HG03558 (cell line): ENCODE measurements at regions not wholly inside any gene's neighbourhood (a gene's known extent, or its start where the extent isn't known, plus 50 kb on each side); places are given as distances from the start of the nearest gene placed in this dataset.

ENCODE experiments used
- ATAC-seq: cut with Tn5 transposase; IDR thresholded peaks from one replicate; pipeline ENCODE4 v1.9.1; 2021; ENCODE audit warnings: moderate number of reproducible peaks; ENCODE audit not compliant: unreplicated experiment; ENCODE audit errors: extremely low read depth

- ATAC-seq = no peak
Observed at GRCh38 chr21:38948377-38949069, 142.8 kb downstream of the ETS2 start.

DNA sequence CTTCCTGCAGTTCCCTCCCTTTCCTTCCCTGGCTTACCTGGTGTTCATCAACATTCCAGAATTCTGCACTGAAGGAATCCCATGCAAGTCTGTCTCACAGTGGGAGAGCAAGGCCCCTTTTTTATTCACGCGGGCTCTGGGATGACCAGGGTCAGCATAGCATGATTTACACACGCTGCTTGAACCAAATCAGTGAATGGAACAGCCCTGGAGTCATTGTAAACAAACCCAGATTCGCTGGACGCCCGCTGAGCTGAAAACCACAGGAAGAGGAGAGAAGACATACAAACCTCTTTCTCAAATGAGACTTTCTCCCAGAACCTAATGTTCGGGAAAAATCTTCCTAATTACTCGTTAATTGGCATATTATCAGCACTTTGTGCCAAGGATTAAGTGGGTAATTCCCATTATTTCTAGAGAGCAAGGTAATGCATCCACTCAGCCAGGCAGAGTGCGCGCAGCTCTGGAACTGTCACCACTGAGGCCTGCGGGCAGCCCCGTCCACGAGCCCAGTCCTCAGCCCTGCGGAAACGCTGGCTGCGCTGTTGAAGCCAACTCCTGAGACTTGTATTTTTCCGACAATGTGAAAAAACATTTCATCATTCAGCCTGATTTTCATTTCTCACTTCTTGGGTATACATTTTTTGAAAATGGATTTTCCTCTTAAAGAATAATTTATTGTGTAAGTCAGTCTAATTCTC lies 140.0 kb downstream of the ETS2 start:
- no peak for ATAC-seq

DNA sequence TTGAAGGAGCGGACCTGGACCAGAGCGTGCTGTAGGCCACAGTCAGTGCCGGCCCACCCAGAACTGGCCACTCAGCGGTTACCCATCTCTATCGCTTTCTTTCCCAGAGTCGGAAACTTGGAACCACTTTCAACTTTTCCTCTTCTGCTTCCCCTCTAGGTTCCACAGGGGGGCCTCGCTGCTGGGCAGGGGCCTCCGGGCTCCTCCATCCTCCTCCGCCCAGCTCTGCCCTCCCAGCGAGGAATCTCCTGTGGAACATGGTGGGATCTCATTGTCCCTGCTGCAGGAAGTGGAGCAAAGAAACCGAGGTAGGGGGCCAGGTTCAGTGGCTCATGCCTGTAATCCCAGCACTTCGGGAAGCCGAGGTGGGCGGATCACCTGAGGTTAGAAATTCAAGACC lies 139.2 kb downstream of the ETS2 start:
- ATAC-seq = no peak

GRCh38 chr21:38944402-38944801 lies 138.7 kb downstream of the ETS2 start:
- no peak for ATAC-seq

GRCh38 chr21:38942748-38943211 lies 137.1 kb downstream of the ETS2 start:
- no peak for ATAC-seq

- no peak for ATAC-seq
Observed at GRCh38 chr21:38938769-38939168, 133.0 kb downstream of the ETS2 start.

GRCh38 chr21:38938343-38938742 lies 132.6 kb downstream of the ETS2 start:
- no peak for ATAC-seq

- ATAC-seq = no peak
Observed at GRCh38 chr21:38937844-38938243, 132.1 kb downstream of the ETS2 start.

DNA sequence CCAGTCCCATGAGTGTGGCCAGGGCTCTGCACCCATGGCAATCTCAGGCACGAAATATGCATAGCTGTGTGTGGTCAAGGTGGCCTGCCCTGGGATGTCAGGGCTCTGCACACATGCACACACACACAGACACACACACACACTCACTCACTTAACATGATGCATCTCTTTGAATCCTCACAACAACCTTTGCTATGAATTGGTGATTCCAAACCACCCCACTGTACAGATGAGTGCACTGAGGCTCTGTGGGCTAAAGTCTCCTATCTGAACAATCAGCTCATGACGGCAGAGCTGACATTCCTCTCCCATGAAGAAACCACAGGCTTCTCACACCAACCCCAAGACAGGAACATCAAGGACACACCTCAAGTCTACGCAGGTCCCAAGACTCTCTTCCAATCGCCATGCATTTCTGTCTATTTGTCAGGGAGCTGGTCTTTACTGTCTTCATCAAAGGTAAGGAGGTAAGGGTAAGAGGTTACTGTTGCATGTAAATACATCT lies 131.6 kb downstream of the ETS2 start:
- ATAC-seq = no peak

DNA sequence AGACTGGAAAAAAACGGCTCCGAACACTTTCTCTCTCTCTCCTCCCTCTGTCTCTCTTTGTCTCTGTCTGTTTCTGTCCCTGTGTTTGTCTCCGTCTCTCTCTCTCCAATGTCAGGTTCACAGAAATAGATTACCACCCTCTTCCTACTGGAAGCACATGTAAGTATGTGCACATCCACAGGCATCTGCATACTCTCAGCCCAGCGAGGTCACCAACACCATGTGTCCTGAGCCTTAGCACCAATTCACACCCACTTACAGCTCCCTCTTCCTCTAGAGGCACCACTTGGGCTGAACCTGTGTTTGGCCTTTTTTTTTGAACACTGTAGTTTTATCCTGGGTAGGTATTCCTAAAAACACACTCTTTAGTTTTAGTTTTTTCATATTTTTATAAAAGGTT lies 130.5 kb downstream of the ETS2 start:
- ATAC-seq = no peak

DNA sequence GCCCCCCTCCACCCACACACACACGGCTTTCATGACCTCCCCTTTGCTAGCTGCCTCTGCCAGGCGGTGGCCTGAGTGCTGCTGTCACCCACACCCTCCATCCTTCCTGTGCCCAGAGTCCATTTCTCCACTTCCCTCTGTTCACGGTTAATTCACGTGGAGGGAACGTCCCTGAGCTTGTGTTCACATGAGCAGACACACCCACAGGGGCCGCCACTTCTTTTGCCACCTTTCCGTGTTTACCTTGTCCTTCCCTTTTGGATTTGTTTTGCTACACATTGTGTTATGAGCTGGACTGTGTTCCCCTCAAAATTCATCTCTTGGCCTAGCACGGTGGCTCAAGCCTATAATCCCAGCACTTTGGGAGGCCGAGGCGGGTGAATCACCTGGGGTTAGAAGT lies 128.0 kb downstream of the ETS2 start:
- ATAC-seq = no peak

- ATAC-seq = no peak
Observed at GRCh38 chr21:38931291-38931690, 125.6 kb downstream of the ETS2 start.

GRCh38 chr21:38930853-38931252 lies 125.1 kb downstream of the ETS2 start:
- ATAC-seq = no peak

DNA sequence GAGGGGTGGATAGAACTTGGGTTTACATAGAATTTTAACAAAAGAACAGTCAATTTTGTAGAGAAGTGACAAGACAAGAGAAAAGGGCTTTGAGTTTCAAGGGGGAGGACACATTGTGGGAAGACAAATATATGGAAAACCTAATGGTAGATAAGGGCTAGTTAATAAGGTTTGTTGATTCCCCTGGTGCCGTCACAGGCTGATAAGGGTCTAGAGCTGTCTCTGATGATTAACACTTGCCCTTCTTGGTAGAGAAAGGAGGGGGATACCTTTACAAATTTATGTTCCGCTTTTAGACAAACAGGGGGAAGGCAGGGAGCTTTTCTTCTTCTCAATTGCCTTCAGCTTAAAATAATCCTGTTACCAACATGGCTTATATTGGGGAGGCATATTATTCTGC lies 124.3 kb downstream of the ETS2 start:
- no peak for ATAC-seq

GRCh38 chr21:38929652-38930051 lies 123.9 kb downstream of the ETS2 start:
- no peak for ATAC-seq

- ATAC-seq = no peak
Observed at GRCh38 chr21:38929142-38929541, 123.4 kb downstream of the ETS2 start.

- no peak for ATAC-seq
Observed at GRCh38 chr21:38927776-38928175, 122.0 kb downstream of the ETS2 start.

DNA sequence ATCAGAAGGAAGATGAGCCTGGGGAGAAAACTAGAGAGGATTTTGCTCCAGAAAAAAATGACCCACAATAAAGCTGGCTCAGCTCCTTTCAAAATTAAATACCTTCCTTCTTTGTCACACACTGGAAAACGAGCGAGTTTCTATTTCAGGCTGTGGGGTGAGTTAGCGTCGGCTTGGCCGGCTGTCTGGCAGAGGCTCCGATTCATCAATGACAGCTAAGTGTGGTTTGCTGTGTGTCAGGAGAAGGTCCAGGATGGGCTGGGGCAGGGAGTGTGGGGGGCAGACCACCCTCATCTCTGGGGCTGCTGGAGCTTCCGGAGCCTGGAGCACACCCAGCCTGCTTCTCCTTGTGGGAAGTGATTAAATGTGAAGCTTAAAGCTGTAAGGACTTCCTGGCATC lies 120.2 kb downstream of the ETS2 start:
- ATAC-seq = no peak

GRCh38 chr21:38925478-38925877 lies 119.7 kb downstream of the ETS2 start:
- ATAC-seq = no peak

- no peak for ATAC-seq
Observed at GRCh38 chr21:38924954-38925353, 119.2 kb downstream of the ETS2 start.

DNA sequence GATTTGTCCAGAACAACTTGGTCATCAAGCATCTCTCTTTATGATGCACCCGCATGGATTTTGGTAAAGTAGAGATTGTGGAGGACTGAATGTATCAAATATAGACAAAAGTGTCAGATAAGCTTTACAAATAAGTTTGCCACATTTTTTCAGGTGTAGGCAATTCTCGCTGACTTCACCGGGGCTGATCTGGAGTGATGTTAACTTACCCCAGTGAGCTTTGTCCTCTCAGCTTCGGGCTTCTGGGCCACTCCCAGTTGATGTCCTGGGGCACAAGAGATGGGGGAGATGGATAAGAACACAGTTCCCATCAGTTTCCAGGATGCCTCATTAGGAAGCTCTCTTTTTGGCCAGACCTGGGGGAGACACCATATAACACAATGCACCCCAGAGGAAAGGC lies 117.7 kb downstream of the ETS2 start:
- no peak for ATAC-seq
